ENCODE measurements at regions not wholly inside any gene's neighbourhood (a gene's known extent, or its start where the extent isn't known, plus 50 kb on each side); places are given as distances from the start of the nearest gene placed in this dataset.

- Mint-ChIP-seq H3K36me3 (ENCODE audit: low read depth) (no peaks in the 10 kb centered on the region), H3K4me3 (no peak overlapping the region), H3K4me1 (ENCODE audit: low read depth) (no peaks in the 10 kb centered on the region), H3K9me3 (peaks cover 5% of the 10 kb centered on the region), H3K27ac (no peak overlapping the region), H3K27me3 (ENCODE audit: insufficient read depth) (no peaks in the 10 kb centered on the region)
- intact Hi-C loops (cut with micrococcal nuclease): no loop called here
- no peak for DNase-seq (ENCODE audit: low spot score)
These were observed 596.7 kb downstream of the PDCD6IP start for GRCh38 chr3:34394978-34395748.

- Mint-ChIP-seq H3K36me3 (ENCODE audit: low read depth) (no peaks in the 10 kb centered on the region), H3K27me3 (ENCODE audit: insufficient read depth) (no peaks in the 10 kb centered on the region), H3K27ac (no peak overlapping the region), H3K4me3 (no peak overlapping the region), H3K9me3 (peaks cover 10% of the 10 kb centered on the region), H3K4me1 (ENCODE audit: low read depth) (no peaks in the 10 kb centered on the region)
- intact Hi-C loops (cut with micrococcal nuclease): no loop called here
- DNase-seq (ENCODE audit: low spot score): no peak
These were observed 597.9 kb downstream of the PDCD6IP start for GRCh38 chr3:34396288-34396687.

DNA sequence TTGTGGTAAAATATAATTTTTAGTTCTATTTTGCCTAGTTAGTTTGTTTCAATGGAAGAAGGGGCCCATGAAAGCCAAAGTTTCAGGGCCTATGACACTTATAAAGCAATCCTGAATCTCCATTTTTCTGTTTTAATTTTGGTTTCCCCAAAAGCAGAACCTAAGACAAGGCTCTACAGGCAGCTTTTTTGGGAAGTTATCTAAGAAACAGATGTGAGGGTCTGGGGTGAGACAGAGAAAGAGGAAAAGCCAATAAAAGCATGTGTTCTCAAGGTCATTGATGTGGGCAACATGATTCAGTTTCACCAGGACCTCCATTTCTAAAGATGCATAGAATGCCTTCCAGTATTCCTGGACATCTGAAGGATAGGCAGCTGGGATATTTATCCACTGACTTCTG lies 598.5 kb downstream of the PDCD6IP start:
- no peak overlapping the region for H3K27ac Mint-ChIP-seq
- H3K4me3 Mint-ChIP-seq: no peak overlapping the region
- no peaks in the 10 kb centered on the region for H3K36me3 Mint-ChIP-seq (ENCODE audit: low read depth)
- no peaks in the 10 kb centered on the region for H3K27me3 Mint-ChIP-seq (ENCODE audit: insufficient read depth)
- H3K4me1 Mint-ChIP-seq (ENCODE audit: low read depth): no peaks in the 10 kb centered on the region
- H3K9me3 Mint-ChIP-seq: peaks cover 10% of the 10 kb centered on the region
- intact Hi-C loops (cut with micrococcal nuclease): no loop called here
- no peak for DNase-seq (ENCODE audit: low spot score)

DNA sequence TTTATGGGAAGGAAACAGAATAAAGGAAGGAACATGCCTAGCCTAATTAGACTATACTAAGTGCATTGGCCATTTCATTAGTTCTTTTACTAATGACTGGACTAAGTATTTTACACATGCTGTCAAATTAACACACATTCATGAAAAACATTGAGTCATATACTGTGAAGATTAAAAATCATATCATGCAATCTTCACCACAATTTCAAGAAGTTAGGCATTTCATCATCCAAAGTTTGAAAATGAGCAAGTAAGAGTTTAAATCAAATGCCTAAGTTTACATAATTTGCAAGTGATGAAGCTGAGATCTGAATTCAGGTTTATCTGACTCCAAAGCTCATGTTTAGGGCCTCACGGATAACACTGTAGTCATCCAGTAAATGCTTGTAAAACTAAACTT lies 601.0 kb downstream of the PDCD6IP start:
- Mint-ChIP-seq H3K9me3 (peaks cover 10% of the 10 kb centered on the region), H3K27ac (no peak overlapping the region), H3K27me3 (ENCODE audit: insufficient read depth) (no peaks in the 10 kb centered on the region), H3K36me3 (ENCODE audit: low read depth) (no peaks in the 10 kb centered on the region), H3K4me3 (no peak overlapping the region), H3K4me1 (ENCODE audit: low read depth) (no peaks in the 10 kb centered on the region)
- intact Hi-C loops (cut with micrococcal nuclease): no loop called here
- DNase-seq (ENCODE audit: low spot score): no peak

DNA sequence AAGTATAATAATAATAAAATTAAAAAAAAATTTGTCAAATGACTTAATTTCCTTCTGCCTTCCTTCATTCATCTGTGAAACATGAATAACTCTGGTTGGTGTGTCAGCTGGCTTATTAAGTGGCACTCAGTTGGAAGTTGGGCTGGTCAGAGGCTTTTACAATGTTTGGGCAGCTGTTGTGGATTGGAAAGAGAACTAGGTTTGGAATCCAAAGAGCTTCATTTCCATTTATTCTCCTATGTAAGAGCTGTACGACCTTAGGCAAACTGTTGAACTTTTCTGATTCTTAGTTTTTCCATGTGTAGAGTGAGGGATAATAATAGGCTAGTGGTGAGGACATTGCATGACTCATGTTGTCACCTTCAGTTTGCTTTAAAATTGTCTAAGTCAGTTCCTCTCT lies 606.7 kb downstream of the PDCD6IP start:
- no peaks in the 10 kb centered on the region for H3K4me1 Mint-ChIP-seq (ENCODE audit: low read depth)
- no peaks in the 10 kb centered on the region for H3K27me3 Mint-ChIP-seq (ENCODE audit: insufficient read depth)

GRCh38 chr3:34407281-34407680 lies 608.9 kb downstream of the PDCD6IP start:
- Mint-ChIP-seq H3K4me1 (ENCODE audit: low read depth) (no peaks in the 10 kb centered on the region), H3K27me3 (ENCODE audit: insufficient read depth) (no peaks in the 10 kb centered on the region), H3K9me3 (peaks cover 4% of the 10 kb centered on the region), H3K27ac (no peak overlapping the region), H3K36me3 (ENCODE audit: low read depth) (no peaks in the 10 kb centered on the region), H3K4me3 (no peak overlapping the region)
- no peak for DNase-seq (ENCODE audit: low spot score)
- intact Hi-C loops (cut with micrococcal nuclease): no loop called here

More for the DNA sequence above, 606.7 kb downstream of the PDCD6IP start:
- intact Hi-C loops (cut with micrococcal nuclease): no loop called here
- no peaks in the 10 kb centered on the region for H3K36me3 Mint-ChIP-seq (ENCODE audit: low read depth)
- peaks cover 9% of the 10 kb centered on the region for H3K9me3 Mint-ChIP-seq
- DNase-seq (ENCODE audit: low spot score): no peak
- H3K27ac Mint-ChIP-seq: no peak overlapping the region
- no peak overlapping the region for H3K4me3 Mint-ChIP-seq

DNA sequence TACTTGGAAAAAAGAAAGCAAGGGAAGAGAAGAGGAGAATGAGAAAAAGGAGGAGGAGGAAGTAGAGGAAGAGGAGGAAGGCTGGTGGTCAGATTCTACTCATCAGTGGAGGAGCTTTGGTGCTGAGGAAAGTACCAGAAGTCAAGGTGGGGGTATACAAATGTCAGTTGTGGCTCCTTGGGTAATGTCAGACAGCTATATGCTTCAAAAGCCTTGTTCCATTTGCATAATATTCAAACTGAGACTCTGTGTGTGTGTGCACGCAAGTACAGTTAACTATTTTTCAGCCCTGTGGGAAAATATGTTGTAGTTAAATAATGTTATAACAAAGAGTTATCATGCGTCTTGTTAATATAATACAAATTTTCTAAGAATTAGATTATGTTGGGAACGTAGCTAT lies 609.7 kb downstream of the PDCD6IP start:
- no peak overlapping the region for H3K27ac Mint-ChIP-seq
- DNase-seq (ENCODE audit: low spot score): no peak
- intact Hi-C loops (cut with micrococcal nuclease): no loop called here
- no peak overlapping the region for H3K4me3 Mint-ChIP-seq
- H3K4me1 Mint-ChIP-seq (ENCODE audit: low read depth): no peaks in the 10 kb centered on the region
- peaks cover 9% of the 10 kb centered on the region for H3K9me3 Mint-ChIP-seq
- no peaks in the 10 kb centered on the region for H3K36me3 Mint-ChIP-seq (ENCODE audit: low read depth)
- no peaks in the 10 kb centered on the region for H3K27me3 Mint-ChIP-seq (ENCODE audit: insufficient read depth)

DNA sequence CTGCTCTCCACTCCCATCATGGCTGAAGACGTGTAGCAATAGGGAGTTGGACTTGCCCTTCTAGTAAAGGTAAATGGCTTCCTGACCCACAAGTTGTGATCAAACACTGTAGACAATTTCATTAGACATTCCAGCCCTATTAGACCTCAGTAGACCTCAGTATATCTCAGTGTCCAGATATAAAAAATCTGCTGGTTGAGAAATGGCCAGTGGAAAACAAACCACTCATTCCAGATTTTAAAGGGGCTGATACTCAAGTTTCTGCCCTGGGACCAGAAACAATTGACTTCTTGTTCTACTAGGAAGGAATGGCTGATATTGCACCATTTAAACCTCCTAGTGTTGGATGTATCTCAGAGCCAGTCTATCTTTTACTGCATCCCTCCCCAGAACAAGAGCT lies 613.2 kb downstream of the PDCD6IP start:
- Mint-ChIP-seq H3K27ac (no peak overlapping the region), H3K27me3 (ENCODE audit: insufficient read depth) (no peaks in the 10 kb centered on the region), H3K9me3 (peaks cover 5% of the 10 kb centered on the region), H3K4me3 (no peak overlapping the region), H3K4me1 (ENCODE audit: low read depth) (no peaks in the 10 kb centered on the region), H3K36me3 (ENCODE audit: low read depth) (no peaks in the 10 kb centered on the region)
- no peak for DNase-seq (ENCODE audit: low spot score)
- intact Hi-C loops (cut with micrococcal nuclease): no loop called here

DNA sequence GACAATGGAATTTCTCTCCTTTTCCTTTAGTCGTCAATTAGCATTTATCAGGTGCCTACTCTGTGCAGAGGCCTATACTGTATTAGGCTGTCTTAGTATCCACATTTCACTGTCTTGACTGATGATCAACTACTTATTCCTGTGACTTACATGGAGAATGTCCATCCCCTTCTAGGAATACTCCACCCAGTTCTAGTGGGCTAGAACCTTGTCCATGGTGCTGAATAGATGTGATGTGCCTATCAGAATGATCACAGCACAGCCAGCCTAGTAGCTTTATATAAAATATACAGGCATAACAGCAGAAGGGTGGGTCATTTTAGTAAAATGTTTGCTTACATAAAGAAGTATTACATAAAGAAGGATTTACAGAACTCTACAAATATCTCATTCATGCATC lies 621.4 kb downstream of the PDCD6IP start:
- no peaks in the 10 kb centered on the region for H3K36me3 Mint-ChIP-seq (ENCODE audit: low read depth)
- intact Hi-C loops (cut with micrococcal nuclease): no loop called here
- DNase-seq (ENCODE audit: low spot score): no peak
- no peak overlapping the region for H3K27ac Mint-ChIP-seq
- peaks cover 5% of the 10 kb centered on the region for H3K9me3 Mint-ChIP-seq
- no peaks in the 10 kb centered on the region for H3K4me1 Mint-ChIP-seq (ENCODE audit: low read depth)
- H3K27me3 Mint-ChIP-seq (ENCODE audit: insufficient read depth): no peaks in the 10 kb centered on the region
- H3K4me3 Mint-ChIP-seq: no peak overlapping the region

- H3K27me3 Mint-ChIP-seq (ENCODE audit: insufficient read depth): no peaks in the 10 kb centered on the region
- H3K9me3 Mint-ChIP-seq: peaks cover 15% of the 10 kb centered on the region
- H3K4me3 Mint-ChIP-seq: no peak overlapping the region
- intact Hi-C loops (cut with micrococcal nuclease): no loop called here
- H3K36me3 Mint-ChIP-seq (ENCODE audit: low read depth): no peaks in the 10 kb centered on the region
- H3K27ac Mint-ChIP-seq: no peak overlapping the region
- no peak for DNase-seq (ENCODE audit: low spot score)
- H3K4me1 Mint-ChIP-seq (ENCODE audit: low read depth): no peaks in the 10 kb centered on the region
These were observed 623.3 kb downstream of the PDCD6IP start for GRCh38 chr3:34421762-34422161.

DNA sequence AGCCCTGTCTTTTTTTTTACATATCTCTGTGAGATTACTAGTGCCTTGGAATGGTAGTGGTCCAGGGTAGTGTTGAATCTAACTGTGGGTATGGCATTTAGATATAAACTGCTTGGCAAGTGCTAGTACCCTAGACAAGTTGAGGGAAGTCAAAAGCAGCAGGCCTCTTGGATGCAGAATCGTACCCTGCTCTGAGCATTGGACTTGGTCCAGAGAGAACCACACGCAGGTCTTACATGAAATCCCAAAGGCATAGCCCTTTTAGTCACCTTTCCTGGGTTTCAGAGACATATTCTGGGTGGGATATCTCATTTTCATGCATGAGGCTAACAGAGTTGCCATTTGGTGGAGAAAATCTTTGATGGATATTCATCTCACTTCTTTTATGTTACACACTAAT lies 641.4 kb downstream of the PDCD6IP start:
- DNase-seq (ENCODE audit: low spot score): no peak
- no peaks in the 10 kb centered on the region for H3K27me3 Mint-ChIP-seq (ENCODE audit: insufficient read depth)
- H3K4me1 Mint-ChIP-seq (ENCODE audit: low read depth): no peaks in the 10 kb centered on the region
- no peak overlapping the region for H3K4me3 Mint-ChIP-seq
- intact Hi-C loops (cut with micrococcal nuclease): no loop called here
- peaks cover 7% of the 10 kb centered on the region for H3K9me3 Mint-ChIP-seq
- no peaks in the 10 kb centered on the region for H3K36me3 Mint-ChIP-seq (ENCODE audit: low read depth)
- no peak overlapping the region for H3K27ac Mint-ChIP-seq

DNA sequence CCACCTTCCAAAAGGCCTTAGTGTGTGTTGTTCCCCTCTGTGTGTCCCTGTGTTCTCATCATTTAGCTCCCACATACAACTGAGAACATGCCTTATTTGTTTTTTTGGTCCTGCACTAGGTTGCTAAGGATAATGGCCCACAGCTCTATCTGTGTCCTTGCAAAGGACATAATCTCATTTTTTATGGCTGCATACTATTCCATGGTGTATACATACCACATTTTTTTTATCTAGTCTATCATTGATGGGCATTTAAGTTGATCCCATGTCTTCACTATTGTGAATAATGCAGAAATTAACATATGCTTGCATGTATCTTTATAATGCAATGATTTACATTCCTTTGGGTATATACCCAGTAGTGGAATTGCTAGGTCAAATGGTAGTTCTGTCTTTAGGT lies 645.7 kb downstream of the PDCD6IP start:
- Mint-ChIP-seq H3K9me3 (peaks cover 23% of the 10 kb centered on the region), H3K36me3 (ENCODE audit: low read depth) (no peaks in the 10 kb centered on the region), H3K4me3 (no peak overlapping the region), H3K27ac (no peak overlapping the region), H3K27me3 (ENCODE audit: insufficient read depth) (no peaks in the 10 kb centered on the region), H3K4me1 (ENCODE audit: low read depth) (no peaks in the 10 kb centered on the region)
- intact Hi-C loops (cut with micrococcal nuclease): no loop called here
- no peak for DNase-seq (ENCODE audit: low spot score)

DNA sequence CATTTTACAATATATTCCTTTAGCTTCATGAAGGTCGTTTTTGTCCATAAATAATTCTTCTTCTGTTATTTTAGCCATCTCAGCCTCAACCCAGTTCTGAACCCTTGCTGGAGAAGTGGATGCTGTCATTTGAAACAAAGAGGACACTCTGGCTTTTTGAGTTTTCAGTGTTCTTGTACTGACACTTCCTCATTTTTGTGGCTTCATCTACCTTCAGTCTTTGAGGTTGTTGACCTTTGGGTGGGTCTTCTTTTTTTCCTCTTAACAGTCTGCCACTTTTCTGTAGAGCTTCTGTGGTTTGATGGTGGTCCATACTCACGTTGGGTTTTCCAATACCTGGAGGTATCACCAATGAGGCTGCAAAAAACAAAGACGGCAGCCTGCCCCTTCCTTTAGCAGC lies 650.9 kb downstream of the PDCD6IP start:
- H3K4me1 Mint-ChIP-seq (ENCODE audit: low read depth): no peaks in the 10 kb centered on the region
- H3K4me3 Mint-ChIP-seq: no peak overlapping the region

DNA sequence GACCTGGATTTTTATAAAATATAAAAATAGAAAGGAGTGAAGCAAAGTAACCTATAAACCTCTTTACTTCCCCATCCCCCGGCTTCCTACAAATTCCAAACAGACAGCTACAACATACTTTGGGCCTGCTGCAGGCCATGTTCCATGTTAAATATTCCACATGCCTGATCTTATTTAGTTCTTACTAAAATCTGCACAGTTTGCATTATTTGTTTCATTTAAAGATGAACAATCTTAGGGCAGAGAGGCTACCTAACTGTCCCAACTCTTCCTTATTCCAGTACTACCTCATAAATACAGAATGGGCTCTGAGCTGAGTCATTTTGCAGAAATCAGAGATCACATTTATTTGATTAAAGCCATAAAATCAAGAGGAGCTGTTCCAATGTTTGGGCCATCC lies 665.0 kb downstream of the PDCD6IP start:
- intact Hi-C loops (cut with micrococcal nuclease): no loop called here
- H3K9me3 Mint-ChIP-seq: peaks cover 19% of the 10 kb centered on the region
- H3K4me3 Mint-ChIP-seq: no peak overlapping the region
- H3K27me3 Mint-ChIP-seq (ENCODE audit: insufficient read depth): no peaks in the 10 kb centered on the region
- no peak overlapping the region for H3K27ac Mint-ChIP-seq
- no peaks in the 10 kb centered on the region for H3K36me3 Mint-ChIP-seq (ENCODE audit: low read depth)
- no peaks in the 10 kb centered on the region for H3K4me1 Mint-ChIP-seq (ENCODE audit: low read depth)
- DNase-seq (ENCODE audit: low spot score): no peak

More for the DNA sequence above, 650.9 kb downstream of the PDCD6IP start:
- H3K36me3 Mint-ChIP-seq (ENCODE audit: low read depth): no peaks in the 10 kb centered on the region
- peaks cover 21% of the 10 kb centered on the region for H3K9me3 Mint-ChIP-seq
- intact Hi-C loops (cut with micrococcal nuclease): no loop called here
- H3K27ac Mint-ChIP-seq: no peak overlapping the region
- no peaks in the 10 kb centered on the region for H3K27me3 Mint-ChIP-seq (ENCODE audit: insufficient read depth)
- DNase-seq (ENCODE audit: low spot score): no peak
